SK-N-SH (cell line): ENCODE measurements at regions not wholly inside any gene's neighbourhood (a gene's known extent, or its start where the extent isn't known, plus 50 kb on each side); places are given as distances from the start of the nearest gene placed in this dataset.

Source experiments
- CTCF ChIP-seq: fragments of 200-600 bp; sonication (generic); IDR thresholded peaks from 2 replicates; pipeline ENCODE4 v1.6.1; 2017; ENCODE audit warnings: antibody characterized with exemption, mild to moderate bottlenecking, moderate library complexity
- EP300 ChIP-seq, 2 experiments: IDR thresholded peaks; 2 replicates each; pipeline versions ENCODE4 v1.4.0 to v1.6.1; 2012; ENCODE audit warnings: borderline replicate concordance in 1 of 2, low read depth in 1 of 2, low read length in 1 of 2
- EZH2phosphoT487 ChIP-seq: fragments of 200-600 bp; sonication (generic); IDR thresholded peaks from 2 replicates; pipeline ENCODE4 v1.6.1; 2017; ENCODE audit warnings: low read depth, mixed run types, mild to moderate bottlenecking, antibody characterized with exemption, moderate library complexity, borderline replicate concordance
- MXI1 ChIP-seq: IDR thresholded peaks from 2 replicates; pipeline ENCODE4 v1.6.1; 2012; ENCODE audit warnings: mild to moderate bottlenecking, low read depth, low read length, improper control_type of control experiment
- POLR2AphosphoS5 ChIP-seq: IDR thresholded peaks from 2 replicates; pipeline ENCODE4 v1.6.1; 2012; ENCODE audit warnings: low read depth, low read length
- RXRA ChIP-seq: IDR thresholded peaks from 2 replicates; pipeline ENCODE4 v1.4.0; 2012; ENCODE audit warnings: low read depth, mild to moderate bottlenecking, borderline replicate concordance
- TEAD4 ChIP-seq: IDR thresholded peaks from 2 replicates; pipeline ENCODE4 v1.4.0; 2012; ENCODE audit warnings: mild to moderate bottlenecking, borderline replicate concordance; ENCODE audit not compliant: insufficient read depth
- USF2 ChIP-seq: fragments of 150-350 bp; IDR thresholded peaks from 2 replicates; pipeline ENCODE4 v1.6.1; 2017; ENCODE audit warnings: antibody characterized with exemption, low read length, low read depth, borderline replicate concordance

- no peak for TF ChIP-seq CTCF
- no peak for TF ChIP-seq EP300 (IDR thresholded peaks at IDR 0.05; ENCODE audit: borderline replicate concordance in 1 of 2, low read depth in 1 of 2, low read length in 1 of 2)
- TF ChIP-seq MXI1, result no peak
- no peak for TF ChIP-seq RXRA
- TF ChIP-seq EZH2phosphoT487, result no peak
- TF ChIP-seq USF2, result no peak
- no peak for TF ChIP-seq POLR2AphosphoS5
- no peak for TF ChIP-seq TEAD4
These were observed 191.9 kb downstream of the PTPRU start for GRCh38 chr1:29428280-29428615.
